AG10803 (cell line): ENCODE measurements at regions not wholly inside any gene's neighbourhood (a gene's known extent, or its start where the extent isn't known, plus 50 kb on each side); places are given as distances from the start of the nearest gene placed in this dataset.

Source experiments
- DNase-seq: peaks from one replicate; pipeline ENCODE4 v3.0.0; 2010; ENCODE audit warnings: low read depth
- H3K4me3 ChIP-seq: 2 replicates; pipeline ENCODE4 v1.5.1; 2011; ENCODE audit warnings: mild to moderate bottlenecking, low read length, control low read depth
- TF ChIP-seq, protein P1 (sequence below): conservative IDR thresholded peaks from 2 replicates; pipeline ENCODE4 v1.5.1; 2011; ENCODE audit warnings: mild to moderate bottlenecking, low read length, control low read depth, inconsistent platforms

DNA sequence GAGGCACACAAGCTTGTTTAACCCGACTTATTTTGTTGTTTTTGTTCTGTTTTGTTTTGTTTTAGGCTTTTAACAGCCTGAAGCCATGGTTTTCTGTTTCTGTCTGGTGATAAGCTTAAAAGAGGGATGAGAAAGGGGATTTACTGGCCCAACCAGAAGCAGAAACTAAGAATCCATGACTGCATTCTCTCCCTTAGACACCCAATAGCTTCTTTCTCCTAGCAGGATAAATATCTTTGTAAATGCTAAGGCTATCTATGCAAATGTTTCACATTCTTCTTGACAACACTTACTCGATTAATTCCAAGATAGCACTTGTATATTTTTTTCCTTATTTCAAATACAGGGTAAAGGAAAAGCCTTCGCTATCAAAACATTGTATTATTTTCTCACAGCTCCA, 53.7 kb upstream of the SMAD1 start:
- no peak for DNase-seq
- TF ChIP-seq, protein P1, sequence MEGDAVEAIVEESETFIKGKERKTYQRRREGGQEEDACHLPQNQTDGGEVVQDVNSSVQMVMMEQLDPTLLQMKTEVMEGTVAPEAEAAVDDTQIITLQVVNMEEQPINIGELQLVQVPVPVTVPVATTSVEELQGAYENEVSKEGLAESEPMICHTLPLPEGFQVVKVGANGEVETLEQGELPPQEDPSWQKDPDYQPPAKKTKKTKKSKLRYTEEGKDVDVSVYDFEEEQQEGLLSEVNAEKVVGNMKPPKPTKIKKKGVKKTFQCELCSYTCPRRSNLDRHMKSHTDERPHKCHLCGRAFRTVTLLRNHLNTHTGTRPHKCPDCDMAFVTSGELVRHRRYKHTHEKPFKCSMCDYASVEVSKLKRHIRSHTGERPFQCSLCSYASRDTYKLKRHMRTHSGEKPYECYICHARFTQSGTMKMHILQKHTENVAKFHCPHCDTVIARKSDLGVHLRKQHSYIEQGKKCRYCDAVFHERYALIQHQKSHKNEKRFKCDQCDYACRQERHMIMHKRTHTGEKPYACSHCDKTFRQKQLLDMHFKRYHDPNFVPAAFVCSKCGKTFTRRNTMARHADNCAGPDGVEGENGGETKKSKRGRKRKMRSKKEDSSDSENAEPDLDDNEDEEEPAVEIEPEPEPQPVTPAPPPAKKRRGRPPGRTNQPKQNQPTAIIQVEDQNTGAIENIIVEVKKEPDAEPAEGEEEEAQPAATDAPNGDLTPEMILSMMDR = no peak
- no peak overlapping the region for H3K4me3 ChIP-seq

GRCh38 chr4:145427221-145427620, 54.4 kb upstream of the SMAD1 start:
- TF ChIP-seq, protein P1 = no peak
- DNase-seq = no peak
- H3K4me3 ChIP-seq = no peak overlapping the region

DNA sequence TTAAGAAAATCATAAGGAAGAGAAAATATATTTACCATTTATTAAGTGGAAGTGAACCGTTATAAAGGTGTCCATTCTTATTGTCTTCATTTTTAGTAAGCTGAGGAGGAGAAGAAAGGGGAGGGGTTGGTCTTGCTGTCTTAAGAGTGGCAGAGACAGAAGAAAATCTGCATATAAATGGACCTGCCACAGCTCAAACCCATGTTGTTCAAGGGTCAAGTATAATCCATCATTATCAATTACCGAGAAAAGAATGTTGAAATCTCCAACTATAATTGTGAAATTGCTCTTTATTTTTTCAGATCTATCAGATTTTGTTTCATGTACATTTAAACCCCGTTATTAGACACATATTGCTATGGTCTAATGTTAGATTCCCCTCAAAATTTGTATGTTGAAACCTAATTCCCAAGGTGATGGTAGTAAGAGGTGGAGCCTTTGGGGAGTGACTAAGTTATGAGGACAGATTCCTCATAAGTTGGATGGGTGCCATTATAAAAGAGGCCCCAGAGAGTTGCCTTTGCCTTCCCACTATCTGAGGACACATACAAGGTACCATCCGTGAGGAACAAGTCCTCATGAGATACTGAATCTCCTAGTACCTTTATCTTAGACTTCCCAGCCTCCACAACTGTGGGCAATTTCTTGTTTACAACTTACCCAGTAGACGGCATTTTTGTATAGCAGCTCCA, 58.5 kb upstream of the SMAD1 start:
- TF ChIP-seq, protein P1 = no peak
- no peak overlapping the region for H3K4me3 ChIP-seq
- no peak for DNase-seq

DNA sequence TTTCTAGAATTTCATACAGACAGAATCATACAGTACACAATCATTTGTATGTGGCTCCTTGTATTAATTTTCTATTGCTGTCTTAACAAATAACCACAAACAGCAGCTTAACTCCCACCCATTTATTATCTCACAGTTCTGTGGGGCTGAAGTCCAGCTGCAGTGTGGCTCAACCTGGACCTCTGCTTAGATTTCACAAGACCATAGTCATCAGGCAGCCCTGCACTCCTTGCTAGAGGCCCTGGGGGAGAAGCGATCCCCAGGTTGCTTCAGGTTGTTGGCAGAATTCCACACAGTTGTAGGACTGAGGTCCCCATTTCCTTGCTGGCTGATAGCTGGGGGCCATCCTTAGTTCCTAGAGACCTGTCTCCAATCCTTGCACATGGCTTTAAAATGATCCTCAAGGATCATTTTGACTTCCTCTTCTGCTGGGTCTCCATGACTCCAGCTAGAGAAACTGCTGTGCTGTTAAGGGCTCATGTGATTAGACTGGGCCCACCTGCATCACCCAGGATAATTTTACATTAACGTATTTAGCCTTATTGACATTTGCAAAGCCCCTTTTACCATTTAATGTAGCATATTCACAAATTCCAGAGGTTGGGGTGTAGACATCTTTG, 60.9 kb upstream of the SMAD1 start:
- TF ChIP-seq, protein P1 = no peak

GRCh38 chr4:145418739-145419138, 62.9 kb upstream of the SMAD1 start:
- H3K4me3 ChIP-seq = no peak overlapping the region
- TF ChIP-seq, protein P1 = no peak
- no peak for DNase-seq

More for the DNA sequence above, 60.9 kb upstream of the SMAD1 start:
- no peak for DNase-seq
- H3K4me3 ChIP-seq = no peak overlapping the region

DNA sequence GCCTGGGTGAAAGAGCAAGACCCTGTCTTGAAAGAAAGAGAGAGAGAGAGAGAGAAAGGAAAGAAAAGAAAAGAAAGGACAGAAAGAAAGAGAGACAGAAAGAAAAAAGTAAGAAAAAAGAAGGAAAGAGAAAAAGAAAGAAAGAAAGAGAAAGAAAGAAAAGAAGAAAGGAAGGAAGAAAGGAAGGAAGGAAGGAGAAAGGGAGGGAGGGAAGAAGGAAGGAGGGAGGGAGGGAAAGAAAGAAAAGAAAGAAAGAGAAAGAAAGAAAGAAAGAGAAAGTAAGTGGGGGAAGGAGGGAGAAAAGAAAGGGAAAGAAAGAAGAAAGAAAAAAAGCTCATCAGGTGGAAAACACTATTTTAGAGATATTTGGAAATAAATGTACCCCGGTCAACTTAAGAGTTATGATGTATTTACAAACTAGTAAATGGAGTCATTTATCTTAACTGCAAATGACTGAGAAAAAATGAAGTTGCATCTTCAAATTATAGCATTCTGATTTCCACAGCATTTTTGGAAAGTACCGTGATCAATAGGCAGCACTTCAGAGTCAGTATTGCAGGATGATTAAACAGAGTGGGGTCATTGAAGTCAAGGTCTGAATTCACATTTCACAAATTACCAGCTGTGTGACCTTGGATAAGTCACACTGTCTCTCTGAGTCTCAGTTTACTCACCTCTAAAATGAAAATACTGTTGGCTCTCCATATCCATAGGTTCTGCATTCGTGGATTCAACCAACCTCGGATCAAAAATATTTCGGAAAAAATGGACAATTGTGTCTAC, 64.1 kb upstream of the SMAD1 start:
- no peak overlapping the region for H3K4me3 ChIP-seq
- TF ChIP-seq, protein P1 = no peak
- DNase-seq = no peak
